ENCODE measurements at regions not wholly inside any gene's neighbourhood (a gene's known extent, or its start where the extent isn't known, plus 50 kb on each side); places are given as distances from the start of the nearest gene placed in this dataset.

DNA sequence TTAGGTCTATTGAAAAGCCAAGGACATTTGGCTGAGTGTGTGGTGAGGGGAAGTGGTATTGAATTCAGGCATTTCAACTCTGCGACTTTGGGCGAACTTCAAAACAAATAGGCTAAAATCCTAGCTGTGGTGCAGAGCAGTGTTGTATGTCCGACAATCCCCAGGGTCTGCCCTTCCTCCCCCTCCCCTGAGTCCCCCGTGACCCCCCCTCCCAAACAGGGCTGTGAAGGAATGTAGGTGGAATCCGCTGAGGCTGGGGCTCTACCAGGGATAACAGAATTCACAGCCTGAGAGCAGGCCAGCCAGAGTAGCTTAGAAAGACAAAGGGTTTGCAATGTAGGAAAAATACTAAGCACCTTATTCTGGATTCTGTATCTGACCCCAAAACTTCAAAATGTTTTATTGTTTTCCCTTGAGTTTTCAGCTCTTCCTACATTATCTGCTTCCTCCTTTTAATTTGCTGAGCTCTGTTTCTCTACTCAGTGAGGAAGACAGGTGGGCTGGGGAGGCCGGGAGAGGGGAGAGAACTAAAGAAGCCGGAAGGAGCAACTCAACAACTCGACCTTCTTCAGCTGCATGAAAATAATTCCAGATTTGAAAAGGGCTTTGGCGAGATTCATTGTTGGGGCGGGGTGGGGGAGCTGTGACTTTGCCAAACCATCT, 315.2 kb downstream of the BLID start:
- TF ChIP-seq, protein P1, sequence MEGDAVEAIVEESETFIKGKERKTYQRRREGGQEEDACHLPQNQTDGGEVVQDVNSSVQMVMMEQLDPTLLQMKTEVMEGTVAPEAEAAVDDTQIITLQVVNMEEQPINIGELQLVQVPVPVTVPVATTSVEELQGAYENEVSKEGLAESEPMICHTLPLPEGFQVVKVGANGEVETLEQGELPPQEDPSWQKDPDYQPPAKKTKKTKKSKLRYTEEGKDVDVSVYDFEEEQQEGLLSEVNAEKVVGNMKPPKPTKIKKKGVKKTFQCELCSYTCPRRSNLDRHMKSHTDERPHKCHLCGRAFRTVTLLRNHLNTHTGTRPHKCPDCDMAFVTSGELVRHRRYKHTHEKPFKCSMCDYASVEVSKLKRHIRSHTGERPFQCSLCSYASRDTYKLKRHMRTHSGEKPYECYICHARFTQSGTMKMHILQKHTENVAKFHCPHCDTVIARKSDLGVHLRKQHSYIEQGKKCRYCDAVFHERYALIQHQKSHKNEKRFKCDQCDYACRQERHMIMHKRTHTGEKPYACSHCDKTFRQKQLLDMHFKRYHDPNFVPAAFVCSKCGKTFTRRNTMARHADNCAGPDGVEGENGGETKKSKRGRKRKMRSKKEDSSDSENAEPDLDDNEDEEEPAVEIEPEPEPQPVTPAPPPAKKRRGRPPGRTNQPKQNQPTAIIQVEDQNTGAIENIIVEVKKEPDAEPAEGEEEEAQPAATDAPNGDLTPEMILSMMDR (IDR thresholded peaks at IDR 0.05) = no peak
- no peak for TF ChIP-seq EZH2 (IDR thresholded peaks at IDR 0.05; ENCODE audit: borderline replicate concordance, insufficient read depth, low read depth, low read length, poor library complexity, severe bottlenecking)
